GM18519 (cell line): ENCODE measurements at regions not wholly inside any gene's neighbourhood (a gene's known extent, or its start where the extent isn't known, plus 50 kb on each side); places are given as distances from the start of the nearest gene placed in this dataset.

Source experiments
- ATAC-seq: cut with Tn5 transposase; IDR thresholded peaks from one replicate; pipeline ENCODE4 v1.9.1; 2021; ENCODE audit warnings: mild to moderate bottlenecking, moderate library complexity; ENCODE audit not compliant: unreplicated experiment, low FRiP score

- ATAC-seq = no peak
Measured at GRCh38 chr11:130726234-130727037, 189.8 kb downstream of the SNX19 start.

- no peak for ATAC-seq
Measured at GRCh38 chr11:130727157-130728119, 188.8 kb downstream of the SNX19 start.

GRCh38 chr11:130728185-130729180 lies 187.8 kb downstream of the SNX19 start:
- no peak for ATAC-seq

GRCh38 chr11:130729193-130729592 lies 187.1 kb downstream of the SNX19 start:
- ATAC-seq = no peak

- no peak for ATAC-seq
Measured at GRCh38 chr11:130729678-130730300, 186.5 kb downstream of the SNX19 start.

- ATAC-seq = no peak
Measured at GRCh38 chr11:130731401-130731800, 184.9 kb downstream of the SNX19 start.

- no peak for ATAC-seq
Measured at GRCh38 chr11:130732476-130732875, 183.8 kb downstream of the SNX19 start.

GRCh38 chr11:130737041-130737830 lies 179.0 kb downstream of the SNX19 start:
- no peak for ATAC-seq

- no peak for ATAC-seq
Measured at GRCh38 chr11:130737866-130738431, 178.3 kb downstream of the SNX19 start.

GRCh38 chr11:130738611-130739010 lies 177.7 kb downstream of the SNX19 start:
- no peak for ATAC-seq

GRCh38 chr11:130740819-130741218 lies 175.5 kb downstream of the SNX19 start:
- no peak for ATAC-seq

- ATAC-seq = no peak
Measured at GRCh38 chr11:130744794-130745193, 171.5 kb downstream of the SNX19 start.

- ATAC-seq = no peak
Measured at GRCh38 chr11:130749216-130749615, 167.1 kb downstream of the SNX19 start.

- ATAC-seq = no peak
Measured at GRCh38 chr11:130760515-130761125, 155.7 kb downstream of the SNX19 start.

GRCh38 chr11:130761560-130762220 lies 154.6 kb downstream of the SNX19 start:
- ATAC-seq = no peak

GRCh38 chr11:130762638-130763037 lies 153.6 kb downstream of the SNX19 start:
- ATAC-seq = no peak

GRCh38 chr11:130763087-130763980 lies 152.9 kb downstream of the SNX19 start:
- ATAC-seq = no peak
